ENCODE measurements at regions not wholly inside any gene's neighbourhood (a gene's known extent, or its start where the extent isn't known, plus 50 kb on each side); places are given as distances from the start of the nearest gene placed in this dataset.
"Not testable (repeated sequence)": the region's sequence is repeated elsewhere in the genome, so short reads cannot be mapped to it uniquely, and the experiment has no call there.

DNA sequence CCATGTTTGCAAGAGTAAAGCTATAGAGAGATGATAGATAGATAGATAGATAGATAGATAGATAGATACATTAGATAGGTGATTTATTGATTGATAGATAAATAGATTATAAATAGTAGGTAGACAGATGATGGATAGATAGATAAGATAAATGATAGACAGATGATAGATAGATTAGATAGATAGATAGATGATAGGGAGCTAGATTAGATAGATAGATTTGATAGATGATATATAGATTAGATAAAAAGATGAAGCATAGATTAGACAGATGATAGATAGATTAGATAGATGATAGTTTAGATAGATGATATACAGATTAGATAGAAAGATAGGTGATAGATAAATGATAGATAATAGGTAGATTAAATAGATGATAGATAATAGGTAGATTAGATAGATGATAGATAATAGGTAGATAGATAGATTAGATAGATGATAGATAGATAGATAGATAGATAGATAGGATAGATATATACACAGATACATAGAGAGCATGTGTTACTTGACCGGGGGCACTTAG is 243.3 kb upstream of the FOXK1 start:
- no peak for DNase-seq

DNA sequence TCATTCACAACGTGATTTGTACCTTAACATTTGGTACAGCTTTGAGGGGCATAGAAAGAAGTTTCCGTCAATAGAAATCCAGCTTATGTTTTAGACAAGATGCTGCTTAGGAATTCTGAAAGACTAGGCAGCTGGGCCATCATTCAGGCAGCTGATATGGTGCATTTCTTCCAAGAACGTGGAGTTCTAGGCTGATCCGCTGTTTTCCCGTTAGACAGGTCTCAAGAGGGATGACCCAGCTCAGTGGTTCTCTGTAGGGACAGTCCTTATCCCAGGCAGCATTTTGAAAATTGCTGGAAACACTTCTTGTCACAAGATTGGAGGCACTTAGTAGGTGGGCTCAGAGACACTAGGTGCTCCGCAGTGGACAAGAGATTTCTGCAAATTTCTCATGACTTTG is 242.7 kb upstream of the FOXK1 start:
- no peak for DNase-seq

DNA sequence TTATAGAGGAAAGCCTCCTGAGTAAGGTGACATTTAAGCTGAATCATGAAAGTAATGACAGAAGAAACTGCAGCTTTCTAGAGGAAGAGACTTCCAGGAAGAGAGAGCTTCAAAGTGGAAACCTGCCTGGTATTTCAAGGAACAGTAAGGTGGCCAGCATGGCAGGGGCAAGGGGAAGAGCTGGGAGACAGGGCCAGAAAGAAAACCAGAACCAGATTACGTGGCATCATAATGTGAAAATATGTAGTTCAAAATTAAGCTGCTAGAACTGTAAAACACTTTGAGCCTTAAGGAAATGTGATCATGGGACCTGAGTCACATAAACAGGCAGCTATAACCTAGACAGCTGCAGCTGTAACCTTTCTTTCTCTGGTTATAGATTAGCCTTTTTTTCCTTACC is 238.0 kb upstream of the FOXK1 start:
- DNase-seq, result no peak

DNA sequence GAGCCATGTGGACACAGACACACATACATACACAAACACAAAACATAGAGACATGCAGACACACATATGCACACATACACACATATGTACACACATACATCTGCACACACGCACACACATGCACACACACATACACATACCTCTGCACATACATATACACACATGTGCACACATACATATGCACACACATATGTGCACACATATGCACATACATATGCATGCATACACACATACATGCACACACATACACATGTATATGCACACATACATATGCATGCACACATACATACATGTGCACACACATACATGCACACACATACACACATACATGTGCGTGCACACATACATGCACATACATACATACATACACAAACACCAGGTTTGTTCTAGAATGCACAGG is 236.3 kb upstream of the FOXK1 start:
- DNase-seq, result no peak

DNA sequence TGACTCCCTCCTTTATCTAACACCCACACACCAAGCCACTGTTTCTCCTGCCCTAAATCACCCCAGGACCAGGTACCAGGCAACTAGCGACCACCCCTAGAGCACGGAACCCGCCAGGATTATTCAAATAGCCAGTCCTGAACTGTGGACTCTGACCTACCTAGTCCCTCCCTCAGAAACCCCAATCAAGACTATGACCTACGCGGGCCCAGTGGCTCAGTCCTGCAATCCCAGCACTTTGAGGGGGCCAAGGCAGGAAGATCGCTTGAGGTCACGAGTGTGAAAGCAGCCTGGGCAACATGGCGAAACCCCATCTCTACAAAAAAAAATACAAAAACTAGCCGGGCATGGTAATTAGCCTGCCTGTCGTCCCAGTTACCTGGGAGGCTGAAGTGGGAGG is 232.8 kb upstream of the FOXK1 start:
- DNase-seq, result no peak

DNA sequence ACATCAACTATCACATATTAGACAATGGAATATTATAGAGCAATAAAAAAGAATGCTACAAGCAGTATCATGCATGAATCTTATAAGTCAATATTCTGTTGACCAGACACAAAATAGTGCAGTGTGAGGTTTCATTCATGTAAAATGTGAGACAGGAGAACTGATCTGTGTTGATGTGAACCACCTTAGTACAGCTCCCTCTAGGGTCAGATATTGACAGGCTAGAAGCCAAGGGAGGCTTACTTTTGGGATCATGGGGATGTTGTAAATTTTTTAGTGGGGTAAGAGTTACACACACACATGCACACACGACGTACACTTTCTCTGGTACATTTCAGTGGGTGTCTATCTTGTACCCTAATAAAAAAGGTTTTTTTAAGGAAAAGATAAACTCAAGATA is 231.6 kb upstream of the FOXK1 start:
- DNase-seq, result peak; percentile 9

DNA sequence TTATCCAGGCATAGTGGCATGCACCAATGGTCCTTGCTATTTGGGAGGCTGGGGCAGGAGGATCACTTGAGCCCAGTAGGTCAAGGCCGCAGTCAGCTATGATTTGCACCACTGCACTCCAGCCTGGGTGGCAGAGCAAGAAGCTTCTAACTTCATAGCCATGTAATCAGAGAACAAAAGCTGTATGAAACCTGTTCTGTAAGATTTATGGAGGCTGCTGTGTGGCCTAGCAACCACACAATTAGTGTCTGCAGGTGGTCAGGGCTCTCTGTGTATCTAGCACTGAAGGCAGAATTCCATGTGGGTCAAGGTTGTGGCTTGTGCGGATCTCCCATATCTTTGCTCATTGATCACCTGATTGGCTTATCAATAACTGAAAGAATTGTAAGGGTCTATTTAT is 221.5 kb upstream of the FOXK1 start:
- peak; percentile 99 for DNase-seq

DNA sequence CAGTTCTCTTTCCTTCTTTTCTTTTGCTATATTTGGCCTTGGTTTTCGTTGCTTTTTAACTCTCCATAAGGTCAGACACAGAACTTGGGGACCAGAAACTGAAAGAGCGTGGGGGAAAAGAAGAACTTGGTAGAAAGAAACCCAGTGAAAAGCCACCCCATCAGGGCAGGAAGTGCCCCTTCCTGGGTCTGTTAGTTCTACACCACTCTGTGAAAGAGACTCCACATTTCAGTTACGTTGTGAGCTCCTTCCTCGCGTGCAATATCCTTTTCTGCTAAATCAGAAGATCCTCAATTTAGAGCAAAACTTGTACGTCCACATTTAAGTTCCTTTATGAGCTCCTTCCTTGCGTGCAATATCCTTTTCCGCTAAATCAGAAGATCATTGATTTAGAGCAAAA is 220.6 kb upstream of the FOXK1 start:
- DNase-seq, result peak; percentile 41

DNA sequence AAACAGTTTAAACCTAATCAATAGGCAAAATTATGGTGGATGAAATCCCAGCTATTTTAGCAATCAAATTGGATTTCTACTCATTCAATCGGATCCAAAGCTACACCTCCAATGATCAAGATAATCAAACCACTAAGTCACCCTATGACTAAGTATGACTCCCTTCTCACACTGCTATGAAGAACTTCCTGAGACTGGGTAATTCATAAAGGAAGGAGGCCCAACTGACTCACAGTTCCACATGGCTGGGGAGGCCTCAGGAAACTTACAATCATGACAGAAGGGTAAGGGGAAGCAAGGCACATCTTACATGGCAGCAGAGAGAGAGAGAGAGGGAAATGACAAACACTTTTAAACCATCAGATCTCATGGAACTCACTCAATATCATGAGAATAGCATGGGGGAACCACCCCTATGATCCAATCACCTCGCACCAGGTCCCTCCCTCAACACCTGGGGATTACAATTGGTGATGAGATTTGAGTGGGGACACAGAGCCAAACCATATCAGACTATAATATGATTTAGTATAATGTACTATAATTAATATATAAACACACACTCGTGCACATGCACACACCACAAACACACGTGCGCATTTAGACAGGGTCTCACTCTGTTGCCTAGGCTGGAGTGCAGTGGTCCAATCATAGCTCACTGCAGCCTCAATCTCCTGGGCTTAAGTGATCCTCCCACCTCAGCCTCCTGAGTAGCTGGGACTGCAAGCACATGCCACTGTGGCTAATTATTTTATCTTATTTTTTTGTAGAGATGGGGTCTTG is 213.6 kb upstream of the FOXK1 start:
- DNase-seq, result no peak

DNA sequence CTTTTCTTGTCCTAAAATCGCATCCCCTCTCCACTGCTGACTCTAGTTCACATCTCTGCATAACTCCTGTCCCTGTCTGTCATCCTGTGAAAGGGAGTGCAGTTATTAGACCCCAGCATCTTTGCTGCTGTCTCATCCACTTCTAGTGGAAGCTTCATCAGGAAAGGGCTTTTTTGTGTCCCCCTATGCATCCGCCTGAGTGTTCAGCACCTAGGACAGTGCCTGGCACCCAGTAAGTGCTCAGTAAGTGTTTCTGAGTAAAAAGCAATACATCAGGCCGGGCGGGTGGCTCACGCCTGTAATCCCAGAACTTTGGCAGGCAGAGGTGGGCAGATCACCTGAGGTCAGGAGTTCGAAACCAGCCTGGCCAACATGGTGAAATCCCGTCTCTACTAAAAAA is 211.8 kb upstream of the FOXK1 start:
- DNase-seq, result no peak

DNA sequence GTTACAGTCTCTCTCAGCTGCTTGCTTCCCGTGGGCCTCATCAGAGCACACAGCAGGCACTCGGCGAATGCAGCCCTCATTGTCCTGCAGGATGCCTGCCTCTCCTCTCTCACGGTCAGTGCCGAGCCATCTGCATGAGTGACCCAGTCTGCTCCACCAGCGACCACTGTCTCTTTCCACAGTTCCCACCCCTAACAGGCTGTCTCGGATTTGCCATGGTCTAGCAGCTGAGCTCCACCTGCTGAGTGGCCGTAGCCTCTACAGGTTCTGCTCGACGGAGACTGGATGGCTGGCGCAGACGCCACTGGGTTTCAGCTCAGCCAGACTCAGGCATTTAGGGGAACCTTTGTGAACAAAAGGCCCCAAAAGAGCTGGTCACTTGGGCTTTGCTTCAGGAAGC is 209.4 kb upstream of the FOXK1 start:
- DNase-seq, result peak; percentile 14

DNA sequence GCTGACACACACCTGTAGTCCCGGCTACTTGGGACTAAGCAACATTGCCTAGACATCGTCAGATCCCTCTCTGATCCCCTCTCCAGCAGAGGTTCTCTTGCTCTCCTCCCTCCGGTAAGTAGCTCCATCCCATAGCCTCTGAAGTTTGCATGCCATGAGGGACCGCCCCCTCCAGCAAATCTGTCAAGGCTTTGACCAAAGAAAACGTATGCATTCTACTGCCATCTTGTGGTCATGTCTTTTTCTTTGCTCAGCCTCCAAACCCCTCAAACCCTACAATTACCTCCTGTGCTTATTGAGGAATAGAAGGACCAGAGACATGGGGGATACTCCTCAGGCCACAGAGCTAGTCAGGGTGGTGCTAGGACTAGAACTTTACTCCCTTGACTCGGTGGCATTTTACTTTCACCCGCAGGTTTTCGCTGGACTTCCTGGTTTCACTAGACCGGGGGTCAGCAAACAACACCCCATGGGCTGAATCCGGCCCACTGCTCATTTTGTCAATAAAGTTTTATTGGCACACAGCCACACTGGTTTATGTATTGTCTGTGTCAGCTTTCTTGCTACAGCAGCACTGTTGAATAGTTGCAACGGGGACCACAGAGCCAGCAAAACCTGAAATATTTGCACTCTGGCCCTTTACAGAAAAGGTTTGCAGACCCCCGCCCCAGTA is 202.6 kb upstream of the FOXK1 start:
- peak; percentile 93 for DNase-seq

DNA sequence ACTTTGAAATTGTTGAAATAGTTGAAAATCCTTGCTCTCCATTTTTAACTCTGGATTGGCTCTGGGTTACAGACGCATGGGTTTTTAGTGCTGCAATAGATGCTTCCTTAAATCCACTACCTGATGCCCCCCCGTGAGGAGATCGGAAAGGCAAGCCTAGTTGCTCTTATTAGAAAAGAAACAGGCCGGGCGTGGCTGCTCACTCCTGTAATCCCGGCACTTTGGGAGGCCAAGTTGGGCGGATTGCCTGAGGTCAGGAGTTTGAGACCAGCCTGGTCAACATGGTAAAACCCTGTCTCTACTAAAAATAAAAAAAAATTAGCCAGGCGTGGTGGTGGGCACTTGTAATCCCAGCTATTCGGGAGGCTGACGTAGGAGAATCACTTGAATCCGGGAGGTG is 202.0 kb upstream of the FOXK1 start:
- DNase-seq, result not testable (repeated sequence)

DNA sequence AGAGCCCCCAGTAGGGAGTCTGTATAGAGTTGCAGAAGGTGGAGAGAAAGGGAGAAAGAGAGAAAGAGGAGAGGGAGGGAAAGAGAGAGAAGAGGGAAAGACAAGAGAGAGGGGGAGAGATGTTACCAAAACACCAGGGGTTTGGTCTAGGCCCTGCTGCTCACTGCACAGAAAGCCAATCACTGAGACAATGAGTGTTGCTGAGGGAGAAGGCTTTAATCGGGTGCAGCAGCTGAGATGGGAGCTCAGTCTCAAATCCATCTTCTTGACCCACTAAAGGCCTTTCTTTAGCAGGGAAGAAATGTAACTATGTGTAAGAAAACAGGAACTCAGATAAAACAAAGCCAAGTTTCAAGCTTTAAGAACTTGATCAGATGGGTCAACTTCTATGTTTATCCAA is 198.2 kb upstream of the FOXK1 start:
- DNase-seq, result no peak

DNA sequence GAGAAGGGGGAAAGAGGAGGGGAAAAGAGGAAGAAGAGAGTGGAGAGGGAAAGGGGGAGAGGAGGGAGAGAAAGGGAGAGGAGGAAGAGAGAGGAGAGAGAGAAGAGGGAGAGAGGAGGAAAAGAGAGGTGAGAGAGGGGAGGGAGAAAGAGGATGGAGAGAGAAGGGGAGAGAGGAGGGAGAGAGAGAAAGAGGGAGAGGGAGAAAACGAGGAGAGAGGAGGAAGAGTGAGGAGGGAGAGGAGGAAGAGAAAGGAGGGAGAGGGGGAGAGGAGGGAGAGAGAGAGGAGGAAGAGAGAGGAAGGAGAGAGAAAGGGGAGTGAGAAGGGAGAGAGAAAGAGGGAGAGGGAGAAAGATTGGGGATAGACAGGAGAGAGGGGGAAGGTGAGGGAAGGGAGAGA is 197.6 kb upstream of the FOXK1 start:
- DNase-seq, result no peak

DNA sequence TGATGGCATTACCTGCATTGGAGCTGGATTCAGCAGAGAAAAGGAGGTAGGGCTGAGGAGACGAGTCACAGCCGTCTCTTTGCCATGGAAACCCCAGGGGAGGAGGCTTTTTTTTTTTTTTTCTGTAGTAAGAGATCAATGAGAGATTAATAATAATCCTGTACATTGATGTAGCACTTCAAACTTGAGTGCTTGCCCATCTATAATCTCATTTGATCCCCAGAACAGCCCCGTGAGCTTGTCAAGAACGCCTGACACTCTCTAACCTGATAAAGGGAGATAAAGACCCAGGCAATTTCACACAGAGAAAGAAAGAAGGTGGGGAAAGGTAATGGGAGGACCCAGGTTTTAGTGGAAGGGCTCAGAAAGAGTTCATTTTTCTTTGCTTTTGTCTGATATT is 195.2 kb upstream of the FOXK1 start:
- no peak for DNase-seq

DNA sequence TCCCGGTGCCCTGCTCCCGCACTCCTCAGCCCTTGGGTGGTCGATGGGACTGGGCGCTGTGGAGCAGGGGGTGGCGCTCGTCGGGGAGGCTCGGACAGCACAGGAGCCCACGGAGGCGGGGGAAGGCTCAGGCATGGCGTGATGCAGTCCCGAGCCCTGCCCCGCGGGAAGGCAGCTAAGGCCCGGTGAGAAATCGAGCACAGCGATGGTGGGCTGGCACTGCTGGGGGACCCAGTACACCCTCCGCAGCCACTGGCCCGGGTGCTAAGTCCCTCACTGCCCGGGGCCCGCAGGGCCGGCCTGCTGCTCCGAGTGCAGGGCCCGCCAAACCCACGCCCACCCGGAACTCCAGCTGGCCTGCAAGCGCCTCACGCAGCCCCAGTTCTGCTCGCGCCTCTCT is 185.2 kb upstream of the FOXK1 start:
- DNase-seq, result not testable (repeated sequence)

DNA sequence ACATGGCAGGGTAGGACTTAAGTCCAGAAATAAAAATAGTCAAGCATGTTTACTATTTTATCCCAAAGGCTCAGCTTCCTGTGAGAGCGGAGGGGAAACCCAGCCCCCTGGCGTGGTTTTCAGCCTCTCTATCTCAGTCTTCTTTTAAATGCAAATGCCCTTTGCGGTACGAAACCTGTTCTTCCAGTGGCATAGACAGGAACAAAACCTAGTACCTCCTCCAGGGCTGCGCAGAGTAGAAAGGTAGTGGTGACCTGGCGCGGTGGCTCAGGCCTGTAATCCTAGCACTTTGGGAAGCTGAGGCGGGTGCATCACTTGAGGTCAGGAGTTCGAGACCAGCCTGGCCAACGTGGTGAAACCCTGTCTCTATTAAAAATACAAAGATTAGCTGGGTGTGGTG is 181.3 kb upstream of the FOXK1 start:
- no peak for DNase-seq

DNA sequence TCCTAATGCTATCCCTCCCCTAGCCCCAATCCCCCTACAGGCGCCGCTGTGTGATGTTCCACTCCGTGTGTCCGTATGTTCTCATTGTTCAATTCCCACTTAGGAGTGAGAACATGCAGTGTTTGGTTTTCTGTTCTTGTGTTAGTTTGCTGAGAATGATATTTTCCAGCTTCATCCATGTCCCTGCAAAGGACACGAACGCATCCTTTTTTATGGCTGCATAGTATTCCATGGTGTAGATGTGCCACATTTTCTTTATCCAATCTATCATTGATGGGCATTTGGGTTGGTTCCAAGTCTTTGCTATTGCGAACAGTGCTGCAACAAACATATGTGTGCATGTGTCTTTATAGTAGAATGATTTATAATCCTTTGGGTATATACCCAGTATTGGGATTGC is 174.2 kb upstream of the FOXK1 start:
- not testable (repeated sequence) for DNase-seq

DNA sequence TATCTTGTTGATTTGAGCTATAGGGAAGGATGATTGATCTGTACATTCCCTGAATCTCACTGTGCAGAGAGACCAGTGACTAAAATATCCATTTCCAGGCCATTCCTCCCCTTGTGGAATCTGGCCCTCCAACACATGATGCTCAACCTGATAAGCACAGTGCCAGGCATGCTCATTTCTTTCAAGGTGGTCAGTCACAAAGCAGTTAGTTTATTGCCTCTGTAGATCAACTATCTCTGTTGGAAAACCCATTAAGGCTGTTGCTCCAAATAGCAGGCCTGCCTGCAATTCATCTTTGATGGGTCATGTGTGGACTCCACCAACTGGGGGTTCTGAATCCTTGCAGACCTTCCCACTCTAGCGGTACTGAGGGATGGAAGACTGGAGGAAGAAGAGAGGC is 168.6 kb upstream of the FOXK1 start:
- no peak for DNase-seq

DNA sequence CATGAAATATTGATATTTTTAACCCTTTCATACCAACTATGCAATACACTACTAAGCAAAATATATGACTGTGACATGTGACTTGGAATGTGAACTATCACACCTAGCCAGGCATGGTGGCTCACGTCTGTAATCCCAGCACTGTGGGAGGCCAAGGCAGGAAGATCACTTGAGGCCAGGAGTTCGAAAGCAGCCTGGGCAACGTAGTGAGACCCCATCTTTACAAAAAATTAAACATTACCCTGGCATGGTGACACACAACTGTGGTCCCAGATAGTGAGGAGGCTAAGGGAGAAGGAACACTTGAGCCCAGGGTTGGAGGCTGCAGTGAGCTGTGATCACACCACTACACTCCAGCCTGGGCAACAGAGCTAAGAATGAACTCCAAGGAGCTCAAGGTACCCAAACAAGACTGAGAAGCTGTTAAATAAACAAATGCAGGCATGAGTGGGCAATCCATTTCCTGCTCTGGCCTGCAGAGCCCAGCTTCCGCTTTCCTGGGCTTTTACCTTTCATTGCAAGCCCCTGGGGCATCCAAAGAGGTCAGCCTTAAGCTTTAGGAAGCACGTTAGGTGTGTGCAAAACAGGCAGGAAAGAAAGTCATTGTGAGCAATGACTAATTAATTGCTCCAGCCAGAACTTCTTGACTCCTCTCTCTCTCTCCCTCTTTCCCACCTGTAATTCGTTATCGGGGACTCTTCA is 162.1 kb upstream of the FOXK1 start:
- peak; percentile 10 for DNase-seq

DNA sequence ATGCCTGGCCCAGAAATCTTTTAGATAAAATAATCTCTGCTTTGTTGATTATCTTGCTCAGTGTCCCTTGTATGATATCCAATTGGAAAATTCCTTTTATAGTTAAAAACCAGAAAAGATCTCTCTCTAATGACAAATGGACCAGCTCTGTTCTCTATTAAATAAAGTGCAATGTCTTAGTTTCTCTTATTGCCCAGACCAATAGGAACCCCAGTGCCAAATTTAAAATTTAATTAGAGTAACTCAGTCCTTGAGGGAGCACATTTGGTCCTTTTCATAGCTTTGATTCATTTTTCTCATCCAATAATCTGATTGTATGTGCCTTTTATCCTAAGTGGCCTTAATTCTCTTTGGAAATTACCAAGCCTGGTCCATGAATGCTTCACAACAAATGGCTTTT is 158.9 kb upstream of the FOXK1 start:
- no peak for DNase-seq

DNA sequence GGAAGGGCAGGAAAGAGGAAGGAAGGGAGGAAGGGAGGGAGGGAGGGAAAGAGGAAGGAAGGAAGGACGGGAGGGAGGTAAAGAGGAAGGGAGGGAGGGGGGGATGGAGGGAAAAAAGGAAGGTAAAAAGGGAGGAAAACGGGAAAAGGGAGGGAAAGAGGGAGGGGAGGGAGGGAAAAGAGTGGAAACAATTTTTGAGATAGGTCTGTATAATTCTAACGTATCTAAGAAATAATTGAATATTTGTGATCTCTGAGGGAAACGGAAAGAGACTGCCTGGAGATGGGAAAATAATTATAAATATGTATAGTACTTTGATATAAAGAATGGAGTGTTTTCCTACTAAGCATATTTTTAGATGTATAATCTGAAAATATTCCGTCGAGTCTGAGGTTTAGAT is 158.2 kb upstream of the FOXK1 start:
- no peak for DNase-seq

DNA sequence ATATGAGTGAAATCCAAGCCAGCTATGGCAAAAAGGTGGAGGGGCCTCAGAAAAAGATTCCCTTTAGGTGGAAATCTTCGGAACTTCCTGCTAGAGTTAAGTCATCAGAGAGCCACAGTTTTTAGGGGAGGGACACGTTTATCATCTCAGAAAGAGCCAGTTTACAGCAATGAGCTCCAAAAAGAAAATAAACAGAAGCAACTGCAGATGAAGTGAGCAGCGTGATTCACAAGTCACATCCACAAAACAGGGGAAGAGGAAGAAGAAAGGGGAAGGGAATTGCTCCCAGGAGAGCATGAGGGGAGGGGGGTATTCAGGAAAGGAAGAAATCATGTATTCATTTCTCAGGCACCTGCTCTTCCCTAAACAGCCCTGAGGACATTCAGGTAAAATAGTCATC is 156.2 kb upstream of the FOXK1 start:
- DNase-seq, result no peak
